ENCODE measurements at regions not wholly inside any gene's neighbourhood (a gene's known extent, or its start where the extent isn't known, plus 50 kb on each side); places are given as distances from the start of the nearest gene placed in this dataset.
"Not testable (repeated sequence)": the region's sequence is repeated elsewhere in the genome, so short reads cannot be mapped to it uniquely, and the experiment has no call there.

GRCh38 chr3:8424281-8424680, 77.3 kb upstream of the LMCD1 start:
- H3K4me3 ChIP-seq (ENCODE audit: control insufficient read depth, low read depth, low read length), result no peak overlapping the region
- TF ChIP-seq CTCF (IDR thresholded peaks at IDR 0.05; ENCODE audit: control insufficient read depth, insufficient read depth, low read depth, low read length, missing control alignments), result no peak
- no peak for DNase-seq (ENCODE audit: low read depth)

DNA sequence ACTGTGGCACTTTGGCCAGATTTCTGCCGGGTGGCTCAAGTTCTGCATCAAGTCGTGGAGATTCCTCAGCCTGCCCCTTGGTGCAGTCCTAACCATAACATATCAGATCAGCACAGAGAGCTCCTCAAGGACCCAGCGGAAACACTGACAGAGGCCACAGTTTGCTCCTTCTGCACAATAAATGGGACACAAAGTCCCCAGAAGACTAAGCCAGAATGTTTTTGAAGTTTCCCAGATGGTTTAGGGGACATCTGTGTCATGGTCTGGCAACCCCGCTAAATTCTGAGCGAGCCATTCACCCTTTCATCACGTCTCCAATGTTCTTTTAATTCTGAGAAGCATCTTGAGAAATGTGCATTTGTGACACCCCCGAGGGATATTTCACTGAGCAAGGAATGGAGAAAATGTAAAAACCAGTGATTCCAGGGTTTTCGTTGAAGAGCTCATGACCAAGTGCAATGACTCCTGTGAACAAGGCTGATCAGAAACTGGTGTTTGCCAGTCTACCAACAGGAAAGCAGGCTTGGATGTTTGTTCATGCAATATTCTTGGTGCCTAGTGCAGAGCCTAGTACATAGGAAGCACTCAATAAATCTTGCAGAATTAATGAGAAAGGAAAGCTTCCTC, 64.8 kb upstream of the LMCD1 start:
- no peak for TF ChIP-seq CTCF (IDR thresholded peaks at IDR 0.05; ENCODE audit: control insufficient read depth, insufficient read depth, low read depth, low read length, missing control alignments)
- H3K4me3 ChIP-seq (ENCODE audit: control insufficient read depth, low read depth, low read length), result no peak overlapping the region
- no peak for DNase-seq (ENCODE audit: low read depth)

- no peak overlapping the region for H3K4me3 ChIP-seq (ENCODE audit: control insufficient read depth, low read depth, low read length)
Measured at GRCh38 chr3:8438507-8439079, 63.0 kb upstream of the LMCD1 start.

DNA sequence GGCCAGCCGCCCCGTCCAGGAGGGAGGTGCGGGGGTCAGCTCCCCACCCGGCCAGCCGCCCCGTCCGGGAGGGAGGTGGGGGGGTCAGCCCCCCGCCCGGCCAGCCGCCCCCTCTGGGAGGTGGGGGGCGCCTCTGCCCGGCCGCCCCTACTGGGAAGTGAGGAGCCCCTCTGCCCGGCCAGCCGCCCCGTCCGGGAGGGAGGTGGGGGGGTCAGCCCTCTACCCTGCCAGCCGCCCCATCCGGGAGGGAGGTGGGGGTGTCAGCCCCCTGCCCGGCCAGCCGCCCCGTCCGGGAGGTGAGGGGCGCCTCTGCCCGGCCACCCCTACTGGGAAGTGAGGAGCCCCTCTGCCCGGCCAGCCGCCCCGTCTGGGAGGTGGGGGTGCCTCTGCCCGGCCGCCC, 61.5 kb upstream of the LMCD1 start:
- not testable (repeated sequence) for DNase-seq (ENCODE audit: low read depth); H3K4me3 ChIP-seq (ENCODE audit: control insufficient read depth, low read depth, low read length)

More at GRCh38 chr3:8438507-8439079, 63.0 kb upstream of the LMCD1 start:
- no peak for DNase-seq (ENCODE audit: low read depth)
- no peak for TF ChIP-seq CTCF (IDR thresholded peaks at IDR 0.05; ENCODE audit: control insufficient read depth, insufficient read depth, low read depth, low read length, missing control alignments)

- H3K4me3 ChIP-seq (ENCODE audit: control insufficient read depth, low read depth, low read length), result no peak overlapping the region
- peak; percentile 81 for TF ChIP-seq CTCF (IDR thresholded peaks at IDR 0.05; ENCODE audit: control insufficient read depth, insufficient read depth, low read depth, low read length, missing control alignments)
- DNase-seq (ENCODE audit: low read depth), result peak; percentile 41
Measured at GRCh38 chr3:8441969-8442559, 59.6 kb upstream of the LMCD1 start.

GRCh38 chr3:8442993-8443650, 58.5 kb upstream of the LMCD1 start:
- no peak for DNase-seq (ENCODE audit: low read depth)
- no peak for TF ChIP-seq CTCF (IDR thresholded peaks at IDR 0.05; ENCODE audit: control insufficient read depth, insufficient read depth, low read depth, low read length, missing control alignments)
- no peak overlapping the region for H3K4me3 ChIP-seq (ENCODE audit: control insufficient read depth, low read depth, low read length)
